MM.1S (cell line): ENCODE measurements at regions not wholly inside any gene's neighbourhood (a gene's known extent, or its start where the extent isn't known, plus 50 kb on each side); places are given as distances from the start of the nearest gene placed in this dataset.

Experiments
- DNase-seq: peaks from one replicate; pipeline ENCODE4 v3.0.0-alpha.2; 2015
- H2AFZ ChIP-seq: fragments of 300-600 bp; sonication (generic); 2 replicates; pipeline ENCODE4 v1.6.0; 2016; ENCODE audit warnings: antibody characterized with exemption, low read length
- H3F3A ChIP-seq: fragments of 300-600 bp; sonication (generic); 2 replicates; pipeline ENCODE4 v1.6.1; 2016; ENCODE audit warnings: mild to moderate bottlenecking, antibody characterized with exemption, low read length, moderate library complexity, mixed read lengths; ENCODE audit not compliant: insufficient read depth
- H3K27ac ChIP-seq: fragments of 300-600 bp; sonication (generic); 2 replicates; pipeline ENCODE4 v1.5.1; 2016; ENCODE audit warnings: mild to moderate bottlenecking, low read length
- H3K27me3 ChIP-seq: fragments of 300-600 bp; sonication (generic); replicated peaks from 2 replicates; pipeline ENCODE4 v1.6.0; 2016; ENCODE audit warnings: low read length; ENCODE audit not compliant: insufficient read depth
- H3K36me3 ChIP-seq: fragments of 300-600 bp; sonication (generic); replicated peaks from 2 replicates; pipeline ENCODE4 v1.6.1; 2016; ENCODE audit warnings: mild to moderate bottlenecking, low read length, mixed read lengths; ENCODE audit not compliant: insufficient read depth
- H3K4me1 ChIP-seq: fragments of 300-600 bp; sonication (generic); 2 replicates; pipeline ENCODE4 v1.6.1; 2016; ENCODE audit warnings: low read length, mixed read lengths
- H3K4me2 ChIP-seq: fragments of 300-600 bp; sonication (generic); 2 replicates; pipeline ENCODE4 v1.6.0; 2016; ENCODE audit warnings: low read depth, low read length
- H3K4me3 ChIP-seq: fragments of 300-600 bp; sonication (generic); 2 replicates; pipeline ENCODE4 v1.5.1; 2016; ENCODE audit warnings: low read length, mixed read lengths
- H3K79me2 ChIP-seq: fragments of 300-600 bp; sonication (generic); 2 replicates; pipeline ENCODE4 v1.6.1; 2016; ENCODE audit warnings: mixed run types, low read length, mixed read lengths
- H3K9ac ChIP-seq: fragments of 300-600 bp; sonication (generic); 2 replicates; pipeline ENCODE4 v1.6.1; 2016; ENCODE audit warnings: low read length, mixed read lengths
- H3K9me2 ChIP-seq: fragments of 300-600 bp; sonication (generic); replicated peaks from 2 replicates; pipeline ENCODE4 v1.6.1; 2016; ENCODE audit warnings: mild to moderate bottlenecking, low read length, mixed read lengths; ENCODE audit not compliant: insufficient read depth
- H3K9me3 ChIP-seq: fragments of 300-600 bp; sonication (generic); replicated peaks from 2 replicates; pipeline ENCODE4 v1.6.1; 2016; ENCODE audit warnings: mild to moderate bottlenecking, low read length, mixed read lengths; ENCODE audit not compliant: insufficient read depth
- H4K20me1 ChIP-seq: fragments of 300-600 bp; sonication (generic); 2 replicates; pipeline ENCODE4 v1.6.1; 2016; ENCODE audit warnings: mild to moderate bottlenecking, low read length, moderate library complexity, mixed read lengths; ENCODE audit not compliant: insufficient read depth
- EZH2 ChIP-seq: fragments of 300-600 bp; sonication (generic); optimal IDR thresholded peaks from 2 replicates; pipeline ENCODE3; 2017; ENCODE audit warnings: low read depth, mild to moderate bottlenecking, antibody characterized with exemption, low read length, mixed read lengths
- EZH2phosphoT487 ChIP-seq: fragments of 300-600 bp; sonication (generic); IDR thresholded peaks from 2 replicates; pipeline ENCODE4 v1.6.1; 2018; ENCODE audit warnings: antibody characterized with exemption, low read length
- TF ChIP-seq, protein P1 (sequence below): fragments of 300-600 bp; sonication (generic); IDR thresholded peaks from 2 replicates; pipeline ENCODE4 v1.5.1; 2016; ENCODE audit warnings: antibody characterized with exemption, low read length, mixed read lengths

GRCh38 chr16:75854152-75854551, 127.9 kb upstream of the CPHXL start:
- DNase-seq, result no peak
- Histone ChIP-seq H3K9ac (no peak overlapping the region), H3K27me3 (no peaks in the 10 kb centered on the region), H3F3A (no peaks in the 10 kb centered on the region), H3K4me2 (no peak overlapping the region), H2AFZ (no peak overlapping the region), H3K27ac (no peak overlapping the region), H3K79me2 (no peaks in the 10 kb centered on the region), H3K4me3 (no peak overlapping the region), H3K4me1 (no peaks in the 10 kb centered on the region), H3K36me3 (no peaks in the 10 kb centered on the region), H3K9me3 (no peaks in the 10 kb centered on the region), H4K20me1 (no peaks in the 10 kb centered on the region), H3K9me2 (no peaks in the 10 kb centered on the region)
- no peak for TF ChIP-seq EZH2
- TF ChIP-seq EZH2phosphoT487, result no peak
- TF ChIP-seq, protein P1, sequence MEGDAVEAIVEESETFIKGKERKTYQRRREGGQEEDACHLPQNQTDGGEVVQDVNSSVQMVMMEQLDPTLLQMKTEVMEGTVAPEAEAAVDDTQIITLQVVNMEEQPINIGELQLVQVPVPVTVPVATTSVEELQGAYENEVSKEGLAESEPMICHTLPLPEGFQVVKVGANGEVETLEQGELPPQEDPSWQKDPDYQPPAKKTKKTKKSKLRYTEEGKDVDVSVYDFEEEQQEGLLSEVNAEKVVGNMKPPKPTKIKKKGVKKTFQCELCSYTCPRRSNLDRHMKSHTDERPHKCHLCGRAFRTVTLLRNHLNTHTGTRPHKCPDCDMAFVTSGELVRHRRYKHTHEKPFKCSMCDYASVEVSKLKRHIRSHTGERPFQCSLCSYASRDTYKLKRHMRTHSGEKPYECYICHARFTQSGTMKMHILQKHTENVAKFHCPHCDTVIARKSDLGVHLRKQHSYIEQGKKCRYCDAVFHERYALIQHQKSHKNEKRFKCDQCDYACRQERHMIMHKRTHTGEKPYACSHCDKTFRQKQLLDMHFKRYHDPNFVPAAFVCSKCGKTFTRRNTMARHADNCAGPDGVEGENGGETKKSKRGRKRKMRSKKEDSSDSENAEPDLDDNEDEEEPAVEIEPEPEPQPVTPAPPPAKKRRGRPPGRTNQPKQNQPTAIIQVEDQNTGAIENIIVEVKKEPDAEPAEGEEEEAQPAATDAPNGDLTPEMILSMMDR, result no peak

- Histone ChIP-seq H3K36me3 (no peaks in the 10 kb centered on the region), H3K9ac (no peak overlapping the region), H3K9me3 (no peaks in the 10 kb centered on the region), H3K27me3 (no peaks in the 10 kb centered on the region), H3K4me2 (no peak overlapping the region), H3K79me2 (no peaks in the 10 kb centered on the region), H3K9me2 (no peaks in the 10 kb centered on the region), H2AFZ (no peak overlapping the region), H3F3A (no peaks in the 10 kb centered on the region), H3K4me3 (no peak overlapping the region), H3K4me1 (no peaks in the 10 kb centered on the region), H4K20me1 (no peaks in the 10 kb centered on the region), H3K27ac (no peak overlapping the region)
- no peak for TF ChIP-seq EZH2phosphoT487
- TF ChIP-seq, protein P1, result no peak
- no peak for TF ChIP-seq EZH2
- no peak for DNase-seq
Measured at GRCh38 chr16:75860326-75861053, 134.2 kb upstream of the CPHXL start.

- no peak overlapping the region for H3K4me3 ChIP-seq
- H3K9me2 ChIP-seq, result no peaks in the 10 kb centered on the region
- no peaks in the 10 kb centered on the region for H3K79me2 ChIP-seq
- H3K9ac ChIP-seq, result no peak overlapping the region
- no peak for DNase-seq
- no peaks in the 10 kb centered on the region for H3F3A ChIP-seq
- H2AFZ ChIP-seq, result no peak overlapping the region
- H3K27ac ChIP-seq, result no peak overlapping the region
- H3K27me3 ChIP-seq, result no peaks in the 10 kb centered on the region
- no peaks in the 10 kb centered on the region for H3K36me3 ChIP-seq
- H3K4me1 ChIP-seq, result no peaks in the 10 kb centered on the region
- no peaks in the 10 kb centered on the region for H4K20me1 ChIP-seq
- H3K4me2 ChIP-seq, result no peak overlapping the region
- no peaks in the 10 kb centered on the region for H3K9me3 ChIP-seq
- TF ChIP-seq EZH2phosphoT487, result no peak
- no peak for TF ChIP-seq EZH2
- TF ChIP-seq, protein P1, result no peak
Measured at GRCh38 chr16:75861311-75862097, 135.2 kb upstream of the CPHXL start.
